AG09309 (cell line): ENCODE measurements at regions not wholly inside any gene's neighbourhood (a gene's known extent, or its start where the extent isn't known, plus 50 kb on each side); places are given as distances from the start of the nearest gene placed in this dataset.
A peak's percentile ranks its signal among the peaks of the same experiment; 100 is the strongest.

Experiments used
- DNase-seq: peaks from one replicate; pipeline ENCODE4 v3.0.0-alpha.2; 2010; ENCODE audit warnings: low read depth
- H3K4me3 ChIP-seq: 2 replicates; pipeline ENCODE4 v1.5.1; 2011; ENCODE audit warnings: mild to moderate bottlenecking, low read depth, low read length, moderate library complexity; ENCODE audit not compliant: control insufficient read depth
- CTCF ChIP-seq: IDR thresholded peaks from 2 replicates; pipeline ENCODE4 v1.5.1; 2011; ENCODE audit warnings: mild to moderate bottlenecking, low read depth, low read length, inconsistent platforms; ENCODE audit not compliant: insufficient read depth, control insufficient read depth; ENCODE audit errors: missing control alignments

- no peak overlapping the region for H3K4me3 ChIP-seq
- TF ChIP-seq CTCF: no peak
Observed at GRCh38 chr11:110774138-110775014, 62.1 kb upstream of the ARHGAP20 start.

GRCh38 chr11:110773442-110773841 is 61.2 kb upstream of the ARHGAP20 start:
- DNase-seq: no peak
- TF ChIP-seq CTCF: no peak
- H3K4me3 ChIP-seq: no peak overlapping the region

More at GRCh38 chr11:110774138-110775014, 62.1 kb upstream of the ARHGAP20 start:
- no peak for DNase-seq

GRCh38 chr11:110772863-110773262 is 60.6 kb upstream of the ARHGAP20 start:
- TF ChIP-seq CTCF: no peak
- DNase-seq: no peak
- no peak overlapping the region for H3K4me3 ChIP-seq

- no peak for TF ChIP-seq CTCF
- DNase-seq: no peak
- no peak overlapping the region for H3K4me3 ChIP-seq
Observed at GRCh38 chr11:110766316-110766715, 54.1 kb upstream of the ARHGAP20 start.

GRCh38 chr11:110764485-110764884 is 52.2 kb upstream of the ARHGAP20 start:
- no peak for TF ChIP-seq CTCF
- H3K4me3 ChIP-seq: no peak overlapping the region
- no peak for DNase-seq

- peak; percentile 72 for DNase-seq
- no peak overlapping the region for H3K4me3 ChIP-seq
- TF ChIP-seq CTCF: no peak
Observed at GRCh38 chr11:110763249-110764011, 51.2 kb upstream of the ARHGAP20 start.
